CD4-positive, alpha-beta T cell treated with Interleukin-4 for 4 hours (primary cell): ENCODE measurements at regions not wholly inside any gene's neighbourhood (a gene's known extent, or its start where the extent isn't known, plus 50 kb on each side); places are given as distances from the start of the nearest gene placed in this dataset.

Source experiments
- DNase-seq: peaks from one replicate; pipeline ENCODE4 v3.0.0-alpha.2; 2020

DNA sequence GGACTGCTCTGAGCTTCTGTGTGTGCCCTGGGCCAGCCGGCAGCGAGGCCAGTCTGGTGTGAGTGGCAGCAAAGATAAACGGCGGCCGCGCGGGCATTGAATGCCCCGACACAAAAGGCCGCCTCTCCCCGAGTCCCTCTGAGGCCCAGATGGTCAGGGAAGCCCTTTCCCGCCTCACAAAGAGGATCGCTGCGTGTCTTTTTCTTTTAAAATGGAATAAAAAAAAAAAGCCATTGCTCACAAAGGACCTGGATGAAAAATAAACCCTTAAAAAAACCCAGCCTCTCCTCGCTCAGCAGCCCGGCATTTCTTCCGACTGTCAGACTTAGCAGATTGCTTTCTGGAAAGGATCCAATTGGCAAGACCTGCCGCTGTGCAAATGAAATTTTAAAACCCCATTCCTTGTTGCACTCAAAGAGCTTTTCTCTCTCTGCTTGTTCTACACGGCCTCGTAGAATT is 578.7 kb downstream of the BCOR start:
- DNase-seq: no peak

GRCh38 chrX:39519566-39520301 is 578.0 kb downstream of the BCOR start:
- DNase-seq: no peak

GRCh38 chrX:39525758-39526157 is 572.0 kb downstream of the BCOR start:
- DNase-seq: no peak

- no peak for DNase-seq
These were observed 570.7 kb downstream of the BCOR start for GRCh38 chrX:39527025-39527424.

GRCh38 chrX:39528161-39528916 is 569.4 kb downstream of the BCOR start:
- DNase-seq: no peak

GRCh38 chrX:39532761-39533160 is 565.0 kb downstream of the BCOR start:
- no peak for DNase-seq

GRCh38 chrX:39534949-39535348 is 562.8 kb downstream of the BCOR start:
- no peak for DNase-seq

GRCh38 chrX:39536211-39536610 is 561.5 kb downstream of the BCOR start:
- DNase-seq: no peak

- no peak for DNase-seq
These were observed 555.9 kb downstream of the BCOR start for GRCh38 chrX:39541881-39542280.

DNA sequence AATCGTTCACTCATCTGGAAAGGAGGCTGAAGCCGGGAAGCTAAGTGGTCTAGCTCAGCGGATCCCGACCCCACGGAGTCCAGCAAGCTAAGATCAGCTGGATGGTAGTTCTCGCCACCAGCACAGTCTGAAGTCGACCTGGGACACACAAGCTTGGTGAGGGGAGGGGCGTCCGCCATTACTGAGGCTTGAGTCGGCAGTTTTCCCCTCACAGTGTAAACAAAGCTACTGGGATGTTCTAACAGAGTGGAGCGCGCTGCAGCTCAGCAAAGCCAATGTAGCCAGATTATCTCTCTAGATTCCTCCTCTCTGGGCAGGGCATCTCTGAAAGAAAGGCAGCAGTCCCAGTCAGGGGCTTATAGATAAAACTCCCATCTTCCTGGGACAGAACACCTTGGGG is 555.4 kb downstream of the BCOR start:
- DNase-seq: no peak

DNA sequence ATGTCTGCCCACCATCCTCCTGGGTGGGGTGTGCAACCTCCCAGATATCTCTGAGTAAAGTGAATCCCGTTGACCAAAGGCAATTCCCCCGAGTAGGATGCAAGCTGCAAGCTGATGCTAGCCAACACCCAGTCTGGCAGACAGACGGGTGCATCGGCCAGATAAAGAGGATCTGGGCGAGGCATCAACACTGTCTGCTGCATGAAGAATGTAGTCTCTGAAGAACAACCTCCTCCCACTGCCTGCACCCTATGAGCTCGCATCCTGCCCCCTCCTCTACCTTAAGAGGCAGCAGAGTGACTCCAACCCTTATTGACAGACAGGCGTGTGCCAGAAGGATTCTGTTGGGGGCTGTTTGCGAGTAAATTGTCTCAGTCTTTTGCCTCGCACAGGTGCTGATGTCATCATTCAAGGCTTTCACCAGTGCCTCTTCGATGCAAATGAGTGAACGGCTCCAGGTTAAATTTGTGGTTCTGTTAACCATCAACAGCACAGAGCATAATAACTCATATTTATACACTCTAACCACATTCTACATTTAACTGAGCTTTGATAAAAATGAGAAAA is 546.9 kb downstream of the BCOR start:
- no peak for DNase-seq

GRCh38 chrX:39551762-39552161 is 546.0 kb downstream of the BCOR start:
- DNase-seq: no peak

- DNase-seq: no peak
These were observed 542.3 kb downstream of the BCOR start for GRCh38 chrX:39555431-39555830.

DNA sequence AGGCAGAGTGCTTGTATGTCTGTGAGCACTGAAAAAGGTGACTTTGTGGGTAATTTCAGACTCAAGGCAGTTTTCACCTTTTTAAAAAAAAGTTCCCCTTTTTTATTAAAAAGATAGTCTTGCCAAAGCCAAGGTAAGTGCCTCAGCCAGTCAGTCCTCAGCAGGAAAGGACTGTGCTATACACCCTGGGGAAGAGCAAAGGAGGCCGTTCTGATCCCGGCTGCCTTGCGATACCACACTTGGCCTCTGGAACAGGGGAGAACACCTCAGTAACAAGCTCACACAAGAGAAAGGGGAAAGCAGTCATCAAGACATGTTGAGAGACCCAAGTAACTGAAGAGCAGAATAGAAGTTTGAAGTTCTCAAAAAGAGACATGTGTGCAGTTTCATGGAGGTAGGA is 541.7 kb downstream of the BCOR start:
- no peak for DNase-seq

GRCh38 chrX:39559229-39559628 is 538.5 kb downstream of the BCOR start:
- no peak for DNase-seq

- DNase-seq: no peak
These were observed 537.5 kb downstream of the BCOR start for GRCh38 chrX:39560271-39560670.

GRCh38 chrX:39563178-39563577 is 534.6 kb downstream of the BCOR start:
- DNase-seq: no peak

DNA sequence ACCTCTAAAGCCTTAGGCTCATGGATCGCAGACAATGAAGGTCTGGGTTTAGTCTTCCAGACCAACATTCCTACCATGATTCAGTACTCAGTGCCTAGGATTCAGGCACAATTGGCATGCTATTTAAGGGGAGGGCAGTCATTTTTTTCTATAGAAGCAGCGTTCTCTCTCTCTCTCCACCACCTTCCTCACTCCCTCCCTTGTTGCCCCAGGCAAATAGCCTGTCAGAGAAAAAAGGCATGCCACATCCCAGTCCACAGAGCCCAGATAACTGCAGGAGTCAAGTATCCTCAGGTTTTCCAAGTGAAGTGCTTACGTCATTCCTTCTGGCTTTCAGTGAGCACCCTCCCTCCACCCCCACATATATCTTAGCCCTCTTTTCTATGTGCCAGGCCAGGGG is 533.0 kb downstream of the BCOR start:
- no peak for DNase-seq

DNA sequence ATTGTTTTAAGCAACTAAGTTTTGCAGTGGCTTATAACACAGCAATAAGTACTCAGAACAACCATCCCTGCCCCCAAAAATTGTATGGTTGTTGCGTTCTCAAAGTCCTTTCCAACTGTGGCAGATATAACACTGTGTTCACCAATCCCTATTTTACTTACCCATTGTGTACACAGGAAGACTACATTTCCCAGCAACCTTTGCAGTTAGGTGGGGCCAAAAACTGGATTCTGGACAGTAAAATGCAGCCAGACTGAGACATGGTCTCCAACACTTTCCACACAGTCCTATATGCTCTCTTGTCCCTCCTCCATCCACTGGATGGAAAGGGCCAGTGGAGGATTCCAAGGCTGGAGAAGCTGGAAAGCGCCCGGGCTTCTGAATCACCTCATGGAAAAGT is 523.6 kb downstream of the BCOR start:
- no peak for DNase-seq

DNA sequence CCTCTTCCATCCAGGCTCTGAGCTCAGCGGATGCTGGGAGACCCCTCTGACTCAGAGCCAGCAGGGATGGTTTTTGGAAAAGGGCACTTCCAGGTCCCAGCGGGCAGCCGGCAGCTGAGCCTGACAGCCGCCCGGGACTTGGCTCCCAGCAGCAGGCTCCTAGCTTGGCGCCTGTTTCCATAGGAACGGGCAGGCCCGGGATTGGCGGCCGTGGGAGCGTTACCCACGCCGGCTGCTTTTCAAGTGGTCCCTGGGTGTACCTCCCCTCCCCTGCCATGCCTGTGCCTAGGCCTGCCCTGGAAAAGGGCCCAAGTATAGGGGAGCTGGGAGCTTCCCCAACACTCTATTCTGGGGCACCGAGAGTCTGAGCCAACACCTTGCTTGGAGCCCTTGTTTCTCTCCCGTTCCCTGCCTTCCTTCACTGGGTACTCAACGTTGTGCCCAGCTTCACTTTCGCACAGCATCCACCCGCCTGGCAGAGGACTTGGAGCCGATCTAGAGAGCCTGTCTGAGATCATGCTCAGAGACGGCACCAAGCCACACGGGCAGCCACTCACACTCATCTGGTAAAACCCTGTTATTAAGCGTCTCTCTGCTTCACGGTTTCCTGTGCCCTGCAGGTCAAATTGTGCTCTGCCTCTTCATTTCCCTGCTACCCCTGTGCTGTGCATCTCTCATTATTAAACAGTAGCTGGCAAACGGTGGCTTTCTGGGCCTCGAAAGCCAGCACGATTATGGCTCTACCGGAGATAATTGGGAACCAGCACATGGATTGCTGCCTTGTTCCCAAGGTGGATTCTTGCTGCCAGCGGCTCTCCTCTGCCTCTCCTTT is 521.5 kb downstream of the BCOR start:
- DNase-seq: no peak

DNA sequence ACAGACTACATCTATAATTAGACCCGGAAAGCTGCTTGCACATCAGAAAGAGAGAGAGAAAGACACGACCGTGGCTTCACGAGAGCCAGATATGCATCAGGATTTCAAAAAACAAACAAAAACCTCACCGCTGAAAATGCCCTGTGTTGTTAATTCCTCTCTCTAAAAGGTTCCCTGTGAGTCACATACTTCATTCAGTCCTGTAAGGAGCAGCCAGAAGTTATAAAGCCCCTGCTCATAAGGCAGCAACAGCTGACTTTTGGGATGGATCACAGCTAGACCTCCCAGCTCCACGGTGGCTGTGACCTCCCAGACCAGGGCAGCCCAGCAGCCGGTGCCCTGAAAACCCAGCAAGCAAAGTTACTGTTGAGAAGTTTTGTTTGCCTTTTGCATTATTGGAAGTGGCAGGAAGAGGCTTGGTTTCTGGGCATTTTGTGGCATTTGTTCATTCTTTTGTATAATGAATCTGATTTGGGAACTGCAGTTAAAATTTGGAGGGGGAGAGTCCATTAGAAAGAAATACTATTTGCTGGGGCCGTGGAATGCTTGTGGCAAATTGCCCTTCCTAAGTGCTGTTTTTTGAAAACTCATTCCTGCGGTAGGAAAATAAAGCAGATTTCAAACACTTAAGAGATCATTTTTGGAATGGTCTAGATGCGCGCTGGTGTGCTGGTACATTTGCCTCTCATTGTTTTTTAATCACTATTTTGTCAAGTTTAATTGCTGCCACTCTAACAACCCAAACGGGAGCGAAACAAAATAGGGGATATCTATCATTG is 520.4 kb downstream of the BCOR start:
- DNase-seq: no peak
